Small intestine (tissue), 7 donors: ENCODE measurements at regions not wholly inside any gene's neighbourhood (a gene's known extent, or its start where the extent isn't known, plus 50 kb on each side); places are given as distances from the start of the nearest gene placed in this dataset.

Experiments
- DNase-seq, 2 donors: peaks; one replicate each; pipeline versions ENCODE4 v3.0.0 to v3.0.0-alpha.2; 2013
- FAIRE-seq: peaks from 2 replicates; lab custom pipeline; 2012; peaks lifted over from hg19 to GRCh38; lab: Jason Lieb, UNC
- H3K27ac ChIP-seq, 3 donors: one replicate each; pipeline ENCODE4 v1.5.1; 2013; ENCODE audit warnings: low read length in 2 of 3, mild to moderate bottlenecking in 2 of 3, control low read depth in 1 of 3, inconsistent platforms in 1 of 3, low read depth in 1 of 3, moderate library complexity in 1 of 3
- H3K27me3 ChIP-seq, 3 donors: one replicate each; pipeline ENCODE4 v1.6.1; 2013; ENCODE audit warnings: low read length in 3 of 3, inconsistent platforms in 1 of 3; ENCODE audit not compliant: control insufficient read depth in 3 of 3, insufficient read depth in 3 of 3
- H3K36me3 ChIP-seq, 3 donors: one replicate each; pipeline ENCODE4 v1.6.1; 2013; ENCODE audit warnings: low read length in 3 of 3, inconsistent platforms in 1 of 3, low read depth in 1 of 3, mild to moderate bottlenecking in 1 of 3, moderate library complexity in 1 of 3; ENCODE audit not compliant: control insufficient read depth in 3 of 3, insufficient read depth in 2 of 3
- H3K4me1 ChIP-seq, 3 donors: one replicate each; pipeline ENCODE4 v1.6.1; 2013; ENCODE audit warnings: low read length in 2 of 3, inconsistent platforms in 1 of 3, low read depth in 1 of 3, mild to moderate bottlenecking in 1 of 3, moderate library complexity in 1 of 3; ENCODE audit not compliant: control insufficient read depth in 3 of 3, insufficient read depth in 2 of 3
- H3K4me3 ChIP-seq, 3 donors: one replicate each; pipeline ENCODE4 v1.5.1; 2013; ENCODE audit warnings: low read length in 3 of 3, control low read depth in 1 of 3, inconsistent platforms in 1 of 3, low read depth in 1 of 3, mild to moderate bottlenecking in 1 of 3, moderate library complexity in 1 of 3
- H3K9me3 ChIP-seq, 2 donors: one replicate each; pipeline ENCODE4 v1.6.1; 2013; ENCODE audit warnings: low read depth in 1 of 2, low read length in 1 of 2; ENCODE audit not compliant: control insufficient read depth in 2 of 2, insufficient read depth in 1 of 2
- WGBS, 3 donors: extraction: QIAGEN DNeasy Blood & Tissue Kit; methylation state at CpG; one replicate each; pipeline ENCODE4 v1.1.7; 2013; 5-methylcytosine and 5-hydroxymethylcytosine counted together
- donor health status: healthy with polysubstance abuse.
- donor health status: control.
- donor health status: control.
- donor health status: Bipolar disorder and iron deficiency.
- donor health status: healthy.

DNA sequence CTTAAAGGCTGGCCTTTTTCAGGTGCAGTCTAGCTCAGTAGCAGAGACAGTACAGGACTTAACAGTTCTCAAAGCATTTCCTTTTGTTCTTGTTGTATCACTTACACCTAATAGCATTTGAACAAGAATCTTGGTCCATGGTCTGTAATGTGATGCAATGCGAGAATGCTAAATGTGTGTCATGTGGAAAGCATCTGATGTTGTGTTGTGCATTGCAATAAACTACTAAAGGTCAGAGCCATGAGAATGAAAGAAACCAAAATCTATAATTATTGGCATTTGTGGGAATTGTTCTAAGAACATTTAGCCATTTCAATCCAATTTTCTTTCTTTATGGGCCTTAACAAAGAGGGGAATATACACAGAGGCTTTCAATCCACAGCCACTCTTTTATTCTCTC lies 324.5 kb upstream of the ROBO2 start:
- H3K36me3 ChIP-seq: no peaks in the 10 kb centered on the region
- no peaks in the 10 kb centered on the region for H3K27me3 ChIP-seq
- 89 to 92% (median 91%) methylated on average over 1 of the region's 1 CpG for WGBS, 3 donors
- no peaks in the 10 kb centered on the region for H3K4me1 ChIP-seq
- no peak for FAIRE-seq
- H3K4me3 ChIP-seq: no peak overlapping the region
- no peak for DNase-seq
- H3K9me3 ChIP-seq: no peaks in the 10 kb centered on the region
- no peak overlapping the region for H3K27ac ChIP-seq

GRCh38 chr3:76723366-76723765 lies 316.5 kb upstream of the ROBO2 start:
- FAIRE-seq (no peak), DNase-seq (no peak)
- 79 to 81% (median 79%) methylated on average over 2 of the region's 2 CpGs for WGBS, 3 donors
- H3K36me3 ChIP-seq: no peaks in the 10 kb centered on the region
- H3K27ac ChIP-seq: no peak overlapping the region
- H3K27me3 ChIP-seq: no peaks in the 10 kb centered on the region
- H3K4me3 ChIP-seq: no peak overlapping the region
- H3K4me1 ChIP-seq: peaks cover 0 to 3% (median 0%) of the 10 kb centered on the region in 3 donors
- no peaks in the 10 kb centered on the region for H3K9me3 ChIP-seq

DNA sequence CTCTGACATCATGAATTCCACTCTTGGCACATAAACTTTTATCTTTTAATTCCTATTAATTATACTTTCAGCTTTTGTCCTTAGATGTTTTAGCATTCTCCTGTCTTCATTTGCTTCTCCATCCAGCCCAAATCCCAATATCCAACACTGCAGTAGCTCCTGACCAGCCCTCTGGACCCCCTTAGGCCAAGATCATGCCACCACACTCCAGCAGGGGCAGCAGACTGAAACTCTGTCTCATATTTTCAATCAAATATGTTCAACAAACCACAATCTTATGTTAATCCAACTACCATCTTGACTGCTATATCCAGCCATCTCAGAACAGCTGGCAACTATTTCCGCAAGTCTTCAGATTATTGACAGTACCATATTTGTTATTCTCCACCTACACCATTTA lies 315.8 kb upstream of the ROBO2 start:
- H3K9me3 ChIP-seq: no peaks in the 10 kb centered on the region
- no peak overlapping the region for H3K4me3 ChIP-seq
- H3K27me3 ChIP-seq: no peaks in the 10 kb centered on the region
- FAIRE-seq (no peak), DNase-seq (no peak)
- no peaks in the 10 kb centered on the region for H3K36me3 ChIP-seq
- H3K4me1 ChIP-seq: peaks cover 0 to 3% (median 0%) of the 10 kb centered on the region in 3 donors
- WGBS, 3 donors: 93 to 100% (median 94%) methylated on average over 1 of the region's 1 CpG
- no peak overlapping the region for H3K27ac ChIP-seq

GRCh38 chr3:76724706-76725105 lies 315.2 kb upstream of the ROBO2 start:
- Histone ChIP-seq H3K4me1 (peaks cover 0 to 3% (median 0%) of the 10 kb centered on the region in 3 donors), H3K4me3 (no peak overlapping the region), H3K9me3 (no peaks in the 10 kb centered on the region), H3K27ac (no peak overlapping the region), H3K36me3 (no peaks in the 10 kb centered on the region), H3K27me3 (no peaks in the 10 kb centered on the region)
- no peak for FAIRE-seq
- 32 to 49% (median 44%) methylated on average over 4 of the region's 4 CpGs for WGBS, 3 donors
- DNase-seq: peak; percentile 0 to 42

- Histone ChIP-seq H3K4me3 (no peak overlapping the region), H3K4me1 (peaks cover 0 to 3% (median 0%) of the 10 kb centered on the region in 3 donors), H3K27me3 (no peaks in the 10 kb centered on the region), H3K27ac (no peak overlapping the region), H3K36me3 (no peaks in the 10 kb centered on the region), H3K9me3 (no peaks in the 10 kb centered on the region)
- DNase-seq (no peak), FAIRE-seq (no peak)
- 89 to 97% (median 94%) methylated on average over 5 of the region's 5 CpGs for WGBS, 3 donors
Measured at GRCh38 chr3:76726034-76726433, 313.9 kb upstream of the ROBO2 start.

DNA sequence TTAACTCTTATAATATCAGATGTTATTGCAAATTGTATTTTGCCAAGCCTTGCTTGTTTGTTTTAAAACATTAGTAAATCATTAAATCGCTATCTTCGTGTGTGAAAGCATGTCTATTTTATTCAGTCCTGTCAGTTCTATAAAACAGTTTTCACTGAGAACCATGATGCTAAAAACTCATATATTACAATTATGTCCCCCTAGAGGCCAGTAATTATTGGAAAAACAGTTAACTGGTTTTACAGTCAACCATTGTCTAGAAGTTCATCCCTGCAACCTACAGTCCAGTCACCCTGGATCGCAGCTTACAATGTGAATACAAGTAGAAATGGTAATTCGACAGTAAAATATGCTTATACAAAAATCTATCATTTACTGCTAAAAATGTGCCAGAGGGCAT lies 311.5 kb upstream of the ROBO2 start:
- FAIRE-seq: no peak
- Histone ChIP-seq H3K27ac (no peak overlapping the region), H3K36me3 (no peaks in the 10 kb centered on the region), H3K4me3 (no peak overlapping the region), H3K4me1 (peaks cover 0 to 3% (median 0%) of the 10 kb centered on the region in 3 donors), H3K9me3 (no peaks in the 10 kb centered on the region), H3K27me3 (no peaks in the 10 kb centered on the region)
- DNase-seq: no peak
- 78 to 88% (median 83%) methylated on average over 4 of the region's 4 CpGs for WGBS, 3 donors

DNA sequence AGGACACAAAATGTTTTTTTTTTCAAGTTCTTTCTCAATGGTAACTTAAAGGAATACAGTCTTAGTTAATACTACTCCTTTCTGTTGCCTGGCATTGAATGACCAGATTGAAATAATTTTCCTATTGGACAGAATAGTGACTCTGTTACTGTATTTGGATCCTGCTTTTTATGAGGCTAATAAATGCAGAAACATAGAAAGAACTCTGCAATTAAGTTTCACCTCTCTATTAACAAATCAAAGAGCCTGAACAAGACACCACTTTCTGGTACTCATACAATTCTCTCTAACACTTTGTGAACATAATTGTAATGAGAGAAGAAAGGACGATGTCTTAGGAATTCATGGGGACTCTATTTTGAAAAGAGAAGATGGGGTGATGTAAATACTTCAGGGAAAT lies 308.4 kb upstream of the ROBO2 start:
- Histone ChIP-seq H3K4me3 (no peak overlapping the region), H3K9me3 (peaks cover 0 to 5% of the 10 kb centered on the region in 2 donors), H3K27me3 (no peaks in the 10 kb centered on the region), H3K4me1 (no peaks in the 10 kb centered on the region), H3K36me3 (no peaks in the 10 kb centered on the region), H3K27ac (no peak overlapping the region)
- DNase-seq (no peak), FAIRE-seq (no peak)
- WGBS, 3 donors: 89 to 94% (median 93%) methylated on average over 1 of the region's 1 CpG

- WGBS, 3 donors: 91 to 100% (median 94%) methylated on average over 1 of the region's 1 CpG
Measured at GRCh38 chr3:76733073-76733759, 306.7 kb upstream of the ROBO2 start.

GRCh38 chr3:76735152-76735551 lies 304.7 kb upstream of the ROBO2 start:
- H3K9me3 ChIP-seq: peaks cover 0 to 5% of the 10 kb centered on the region in 2 donors
- no peaks in the 10 kb centered on the region for H3K4me1 ChIP-seq
- no peaks in the 10 kb centered on the region for H3K36me3 ChIP-seq
- no peak overlapping the region for H3K27ac ChIP-seq
- H3K4me3 ChIP-seq: no peak overlapping the region
- DNase-seq (no peak), FAIRE-seq (no peak)
- H3K27me3 ChIP-seq: no peaks in the 10 kb centered on the region
- 44 to 57% (median 52%) methylated on average over 3 of the region's 3 CpGs for WGBS, 3 donors

More at GRCh38 chr3:76733073-76733759, 306.7 kb upstream of the ROBO2 start:
- FAIRE-seq: no peak
- Histone ChIP-seq H3K4me3 (no peak overlapping the region), H3K9me3 (peaks cover 0 to 5% of the 10 kb centered on the region in 2 donors), H3K4me1 (no peaks in the 10 kb centered on the region), H3K27me3 (no peaks in the 10 kb centered on the region), H3K27ac (no peak overlapping the region), H3K36me3 (no peaks in the 10 kb centered on the region)
- no peak for DNase-seq
